ENCODE measurements at regions not wholly inside any gene's neighbourhood (a gene's known extent, or its start where the extent isn't known, plus 50 kb on each side); places are given as distances from the start of the nearest gene placed in this dataset.

DNA sequence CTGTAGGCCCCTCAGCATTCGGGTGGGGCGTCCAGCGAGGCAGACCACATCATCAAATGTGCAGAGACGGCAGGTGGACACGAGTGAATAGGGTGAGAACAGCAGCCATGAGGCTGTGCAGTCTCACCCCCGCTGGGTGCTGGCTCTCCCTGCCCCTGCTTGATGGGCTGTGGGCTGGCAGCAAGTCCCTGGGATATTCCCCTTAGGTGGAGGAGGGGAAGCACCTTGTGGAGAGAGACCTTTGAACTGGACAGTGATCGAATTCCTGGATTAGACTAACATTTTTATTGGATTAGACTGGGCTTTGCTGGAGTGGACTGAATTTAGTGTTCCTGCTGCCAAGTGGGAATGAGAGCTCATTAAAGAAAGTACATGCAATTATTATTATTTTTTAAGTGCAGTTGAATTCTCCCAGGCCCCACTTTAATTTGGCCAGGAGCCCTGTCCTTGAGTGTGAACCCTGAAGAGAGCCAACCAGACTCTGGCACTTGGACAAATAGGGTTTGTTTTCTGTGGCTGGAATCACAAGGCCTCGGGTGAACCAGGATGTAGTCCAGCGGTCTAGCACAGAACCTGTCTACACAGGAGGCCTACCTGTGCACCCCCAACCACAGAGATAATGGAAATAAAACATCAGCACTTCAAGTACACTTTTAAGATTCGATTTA, 193.1 kb downstream of the ABHD5 start:
- Histone ChIP-seq H3K36me3 (ENCODE audit: insufficient read depth, low read length) (no peaks in the 10 kb centered on the region), H3K27ac (ENCODE audit: low read depth, low read length, poor library complexity, severe bottlenecking) (no peak overlapping the region), H3K9me3 (ENCODE audit: low read length) (no peaks in the 10 kb centered on the region), H3K4me2 (ENCODE audit: low read length) (no peak overlapping the region), H4K20me1 (ENCODE audit: insufficient read depth, low read length) (no peaks in the 10 kb centered on the region), H2AFZ (ENCODE audit: low read length) (no peak overlapping the region), H3K79me2 (ENCODE audit: insufficient read depth, low read length) (no peaks in the 10 kb centered on the region), H3F3A (ENCODE audit: insufficient read depth, low read length) (no peaks in the 10 kb centered on the region), H3K27me3 (ENCODE audit: insufficient read depth, low read length) (no peaks in the 10 kb centered on the region), H3K4me1 (ENCODE audit: insufficient read depth, low read length, severe bottlenecking) (no peaks in the 10 kb centered on the region), H3K9me2 (ENCODE audit: low read depth, low read length) (no peaks in the 10 kb centered on the region), H3K4me3 (ENCODE audit: low read depth, low read length, poor library complexity, severe bottlenecking) (no peak overlapping the region), H3K9ac (ENCODE audit: low read length) (no peak overlapping the region)
- TF ChIP-seq EZH2 (IDR thresholded peaks at IDR 0.05; ENCODE audit: borderline replicate concordance, low read length), result no peak
- TF ChIP-seq, protein P1, sequence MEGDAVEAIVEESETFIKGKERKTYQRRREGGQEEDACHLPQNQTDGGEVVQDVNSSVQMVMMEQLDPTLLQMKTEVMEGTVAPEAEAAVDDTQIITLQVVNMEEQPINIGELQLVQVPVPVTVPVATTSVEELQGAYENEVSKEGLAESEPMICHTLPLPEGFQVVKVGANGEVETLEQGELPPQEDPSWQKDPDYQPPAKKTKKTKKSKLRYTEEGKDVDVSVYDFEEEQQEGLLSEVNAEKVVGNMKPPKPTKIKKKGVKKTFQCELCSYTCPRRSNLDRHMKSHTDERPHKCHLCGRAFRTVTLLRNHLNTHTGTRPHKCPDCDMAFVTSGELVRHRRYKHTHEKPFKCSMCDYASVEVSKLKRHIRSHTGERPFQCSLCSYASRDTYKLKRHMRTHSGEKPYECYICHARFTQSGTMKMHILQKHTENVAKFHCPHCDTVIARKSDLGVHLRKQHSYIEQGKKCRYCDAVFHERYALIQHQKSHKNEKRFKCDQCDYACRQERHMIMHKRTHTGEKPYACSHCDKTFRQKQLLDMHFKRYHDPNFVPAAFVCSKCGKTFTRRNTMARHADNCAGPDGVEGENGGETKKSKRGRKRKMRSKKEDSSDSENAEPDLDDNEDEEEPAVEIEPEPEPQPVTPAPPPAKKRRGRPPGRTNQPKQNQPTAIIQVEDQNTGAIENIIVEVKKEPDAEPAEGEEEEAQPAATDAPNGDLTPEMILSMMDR (IDR thresholded peaks at IDR 0.05; ENCODE audit: low read length), result no peak

DNA sequence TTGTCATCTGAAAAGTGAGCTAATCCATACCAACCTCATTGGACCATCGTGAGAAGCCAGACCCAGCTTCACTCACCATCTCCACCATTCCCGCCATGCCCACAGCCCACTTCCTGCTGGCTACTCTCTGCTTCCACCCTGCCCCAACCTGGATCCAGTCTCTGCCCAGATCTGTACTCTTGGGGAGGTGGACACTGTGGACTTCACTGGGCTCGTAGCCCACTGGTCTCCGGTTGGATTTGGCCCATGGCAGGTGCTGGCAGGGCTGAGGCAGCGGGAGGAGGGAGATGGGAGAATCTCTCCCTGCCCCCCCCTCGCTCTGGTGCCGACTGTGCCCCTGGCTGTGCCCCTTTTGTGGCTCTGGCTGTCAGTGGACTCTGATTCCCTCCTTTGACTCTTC, 193.8 kb downstream of the ABHD5 start:
- Histone ChIP-seq H3K9me2 (ENCODE audit: low read depth, low read length) (no peaks in the 10 kb centered on the region), H3K79me2 (ENCODE audit: insufficient read depth, low read length) (no peaks in the 10 kb centered on the region), H2AFZ (ENCODE audit: low read length) (no peak overlapping the region), H3K9ac (ENCODE audit: low read length) (no peak overlapping the region), H4K20me1 (ENCODE audit: insufficient read depth, low read length) (no peaks in the 10 kb centered on the region), H3K4me1 (ENCODE audit: insufficient read depth, low read length, severe bottlenecking) (no peaks in the 10 kb centered on the region), H3K27me3 (ENCODE audit: insufficient read depth, low read length) (no peaks in the 10 kb centered on the region), H3K9me3 (ENCODE audit: low read length) (no peaks in the 10 kb centered on the region), H3K4me3 (ENCODE audit: low read depth, low read length, poor library complexity, severe bottlenecking) (no peak overlapping the region), H3K36me3 (ENCODE audit: insufficient read depth, low read length) (no peaks in the 10 kb centered on the region), H3K4me2 (ENCODE audit: low read length) (no peak overlapping the region), H3K27ac (ENCODE audit: low read depth, low read length, poor library complexity, severe bottlenecking) (no peak overlapping the region), H3F3A (ENCODE audit: insufficient read depth, low read length) (no peaks in the 10 kb centered on the region)
- TF ChIP-seq, protein P1 (IDR thresholded peaks at IDR 0.05; ENCODE audit: low read length), result no peak
- TF ChIP-seq EZH2 (IDR thresholded peaks at IDR 0.05; ENCODE audit: borderline replicate concordance, low read length), result no peak

DNA sequence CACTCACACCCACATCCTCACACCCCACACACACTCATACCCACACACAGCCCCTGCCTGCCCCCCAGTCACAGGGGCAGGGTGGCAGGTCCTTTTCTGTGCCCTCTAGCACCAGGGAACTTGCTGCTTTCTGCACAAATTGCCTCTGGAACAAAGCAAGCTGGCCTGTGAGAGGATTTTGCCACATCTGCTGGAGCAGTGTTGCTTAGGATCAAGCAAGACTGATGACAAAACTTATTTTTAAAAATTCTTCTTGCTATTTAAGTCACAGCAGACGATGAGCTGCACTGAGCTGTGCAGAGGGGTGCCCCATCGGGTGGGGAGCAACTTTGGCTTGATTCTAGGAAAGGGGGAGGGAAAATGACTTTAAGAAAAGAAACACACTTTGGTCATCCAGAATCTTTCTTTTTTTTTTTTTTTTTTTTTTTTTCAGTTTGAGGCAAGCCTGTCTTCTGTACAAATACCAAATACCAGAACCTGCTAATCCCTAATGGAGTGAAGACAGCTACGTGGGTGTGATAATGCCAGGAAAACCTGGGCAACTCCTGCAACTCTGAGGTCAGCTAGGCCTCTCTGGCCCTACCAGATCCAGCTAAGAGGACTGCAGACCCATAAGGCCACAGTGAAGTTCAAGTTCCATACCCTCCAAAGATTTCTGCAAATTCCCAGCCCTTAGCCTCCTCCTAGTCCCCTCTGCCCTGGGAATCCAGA, 195.3 kb downstream of the ABHD5 start:
- H3K9me2 ChIP-seq (ENCODE audit: low read depth, low read length), result no peaks in the 10 kb centered on the region
- no peaks in the 10 kb centered on the region; the same call in 1 of the 2 replicates for H3K36me3 ChIP-seq (ENCODE audit: insufficient read depth, low read length)
- no peak overlapping the region for H3K9ac ChIP-seq (ENCODE audit: low read length)
- H3K4me1 ChIP-seq (ENCODE audit: insufficient read depth, low read length, severe bottlenecking), result no peaks in the 10 kb centered on the region
- no peak overlapping the region for H3K4me2 ChIP-seq (ENCODE audit: low read length)
- no peak overlapping the region for H2AFZ ChIP-seq (ENCODE audit: low read length)
- no peak for TF ChIP-seq EZH2 (IDR thresholded peaks at IDR 0.05; ENCODE audit: borderline replicate concordance, low read length)
- TF ChIP-seq, protein P1 (IDR thresholded peaks at IDR 0.05; ENCODE audit: low read length), result no peak
- no peak overlapping the region for H3K4me3 ChIP-seq (ENCODE audit: low read depth, low read length, poor library complexity, severe bottlenecking)
- H3K79me2 ChIP-seq (ENCODE audit: insufficient read depth, low read length), result no peaks in the 10 kb centered on the region
- no peak overlapping the region for H3K27ac ChIP-seq (ENCODE audit: low read depth, low read length, poor library complexity, severe bottlenecking)
- no peaks in the 10 kb centered on the region for H3K9me3 ChIP-seq (ENCODE audit: low read length)
- H4K20me1 ChIP-seq (ENCODE audit: insufficient read depth, low read length), result no peaks in the 10 kb centered on the region
- H3K27me3 ChIP-seq (ENCODE audit: insufficient read depth, low read length), result no peaks in the 10 kb centered on the region
- H3F3A ChIP-seq (ENCODE audit: insufficient read depth, low read length), result no peaks in the 10 kb centered on the region
